ENCODE measurements at regions not wholly inside any gene's neighbourhood (a gene's known extent, or its start where the extent isn't known, plus 50 kb on each side); places are given as distances from the start of the nearest gene placed in this dataset.

DNA sequence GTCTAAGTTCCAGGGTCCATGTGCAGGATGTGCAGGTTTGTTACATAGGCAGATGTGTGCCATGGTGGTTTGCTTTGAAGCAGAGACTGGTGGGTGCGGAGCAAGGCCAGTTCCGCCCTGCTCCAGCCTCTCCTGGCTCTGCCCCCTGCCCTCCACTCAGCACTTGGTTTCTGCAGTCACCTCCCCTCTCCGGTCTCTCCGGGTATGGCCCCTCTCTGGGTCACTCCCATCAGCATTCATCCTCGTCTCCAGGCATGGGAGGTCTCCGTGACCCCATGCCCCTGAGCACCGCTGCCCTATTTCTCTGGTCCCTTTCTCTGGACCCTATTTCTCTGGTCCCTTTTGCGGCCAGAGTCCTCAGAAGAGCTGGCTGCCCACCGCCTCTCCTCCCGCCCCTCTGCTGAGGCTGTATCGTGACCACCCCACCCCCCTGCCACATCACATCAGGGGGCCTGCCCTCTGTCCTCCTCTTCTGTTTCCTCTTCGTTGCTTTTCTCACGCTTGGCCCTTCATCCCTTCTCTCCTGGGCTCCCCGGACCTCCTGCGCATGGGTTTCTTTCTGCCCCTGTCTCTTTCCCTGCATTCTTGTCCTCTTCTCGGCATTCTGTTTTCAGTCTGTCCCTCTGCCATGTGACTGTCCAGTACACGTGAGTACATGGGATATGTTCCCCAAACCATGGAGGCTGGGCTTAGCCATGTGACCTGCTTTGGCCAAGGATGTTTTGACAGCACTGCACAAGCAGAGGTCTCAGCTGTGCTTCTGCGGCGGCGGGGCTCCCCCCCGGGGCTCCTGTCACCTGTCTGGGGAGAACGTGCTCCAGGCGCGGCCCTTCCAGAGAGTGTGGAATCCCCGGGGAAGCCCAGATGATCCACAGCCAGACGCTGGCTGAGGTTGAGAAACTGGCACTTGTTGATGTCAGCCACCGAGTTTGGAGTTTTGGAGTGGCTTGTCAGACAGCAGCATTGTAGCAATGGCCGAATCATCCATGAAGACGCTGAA lies 54.4 kb upstream of the C1orf174 start:
- no peak for DNase-seq (ENCODE audit: low read depth in 2 of 3, low spot score in 2 of 3)

- DNase-seq (ENCODE audit: low read depth in 2 of 3, low spot score in 2 of 3), result no peak
Measured at GRCh38 chr1:3955196-3955772, 55.2 kb upstream of the C1orf174 start.

GRCh38 chr1:3956527-3957170 lies 56.6 kb upstream of the C1orf174 start:
- DNase-seq (ENCODE audit: low read depth in 2 of 3, low spot score in 2 of 3), result no peak

- no peak for DNase-seq (ENCODE audit: low read depth in 2 of 3, low spot score in 2 of 3)
Measured at GRCh38 chr1:3959361-3959760, 59.3 kb upstream of the C1orf174 start.

- no peak for DNase-seq (ENCODE audit: low read depth in 2 of 3, low spot score in 2 of 3)
Measured at GRCh38 chr1:3963554-3963953, 63.5 kb upstream of the C1orf174 start.

DNA sequence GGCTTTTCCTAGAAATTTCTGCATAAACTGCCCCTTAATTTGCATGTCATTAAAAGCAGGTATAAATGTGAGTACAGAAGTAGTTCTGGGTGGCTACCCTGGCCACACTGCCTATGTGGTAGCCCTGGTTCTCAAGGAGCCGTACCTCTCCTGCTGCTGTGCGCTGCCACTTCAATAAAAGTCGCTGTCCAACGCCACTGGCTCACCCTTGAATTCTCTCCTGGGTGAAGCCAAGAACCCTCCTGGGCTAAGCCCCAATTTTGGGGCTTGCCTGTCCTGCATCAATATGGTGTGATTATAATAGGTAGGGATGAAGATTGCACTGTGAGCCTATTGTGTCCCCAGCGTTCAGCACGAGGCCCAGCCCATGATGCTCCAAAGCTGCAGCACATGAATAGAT lies 65.6 kb upstream of the C1orf174 start:
- DNase-seq (ENCODE audit: low read depth in 2 of 3, low spot score in 2 of 3), result no peak

GRCh38 chr1:3968851-3969250 lies 68.8 kb upstream of the C1orf174 start:
- DNase-seq (ENCODE audit: low read depth in 2 of 3, low spot score in 2 of 3), result no peak

DNA sequence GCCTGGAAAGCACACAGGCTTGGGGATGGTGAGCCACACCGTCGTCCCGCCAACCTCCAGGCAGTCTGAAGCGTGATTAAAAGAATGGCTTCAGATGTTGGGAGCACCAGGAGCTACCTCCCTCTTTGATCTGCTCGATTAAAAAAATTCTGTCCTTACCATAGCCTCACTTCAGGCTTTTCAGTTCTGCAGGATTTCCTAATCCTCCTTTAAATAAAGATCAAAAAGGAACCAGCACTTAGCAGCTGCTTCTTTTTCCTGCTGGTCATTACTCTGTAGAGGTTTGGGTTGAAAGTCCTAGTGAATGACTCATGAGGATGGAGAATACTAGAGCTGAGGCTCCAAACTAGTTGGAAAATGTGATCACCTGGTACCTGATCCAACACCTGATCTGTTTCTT lies 71.9 kb upstream of the C1orf174 start:
- no peak for DNase-seq (ENCODE audit: low read depth in 2 of 3, low spot score in 2 of 3)

DNA sequence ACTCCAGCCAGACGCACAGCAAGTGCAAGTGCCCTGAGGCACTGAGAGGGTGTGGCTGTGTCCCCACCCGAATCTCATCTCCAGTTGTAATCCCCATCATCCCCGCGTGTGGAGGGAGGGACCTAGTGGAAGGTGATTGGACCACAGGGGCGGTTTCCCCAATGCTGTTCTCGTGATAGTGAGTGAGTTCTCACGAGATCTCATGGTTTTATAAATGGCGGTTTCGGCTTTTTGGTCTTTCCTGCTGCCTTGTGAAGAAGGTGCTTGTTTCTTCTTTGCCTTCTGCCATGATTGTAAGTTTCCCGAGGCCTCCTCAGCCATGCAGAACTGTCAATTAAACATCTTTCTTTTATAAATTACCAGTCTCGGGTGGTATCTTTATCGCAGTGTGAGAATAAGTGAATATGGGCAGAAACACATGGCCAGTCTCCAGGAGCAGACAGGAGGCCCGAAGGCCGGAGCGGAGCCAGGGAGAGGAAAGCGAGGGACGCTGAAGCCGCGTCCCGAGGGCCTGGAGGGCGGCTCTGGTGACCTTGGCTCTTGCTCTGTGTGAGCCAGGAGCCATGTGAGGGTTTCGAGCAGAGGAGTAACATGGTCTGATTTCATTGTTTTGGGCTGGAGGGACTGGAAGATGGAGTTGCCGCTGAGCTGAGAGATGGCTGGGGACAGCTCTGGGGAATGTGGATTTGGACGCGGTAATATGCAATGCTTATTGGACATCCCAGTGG lies 76.0 kb upstream of the C1orf174 start:
- no peak for DNase-seq (ENCODE audit: low read depth in 2 of 3, low spot score in 2 of 3)

DNA sequence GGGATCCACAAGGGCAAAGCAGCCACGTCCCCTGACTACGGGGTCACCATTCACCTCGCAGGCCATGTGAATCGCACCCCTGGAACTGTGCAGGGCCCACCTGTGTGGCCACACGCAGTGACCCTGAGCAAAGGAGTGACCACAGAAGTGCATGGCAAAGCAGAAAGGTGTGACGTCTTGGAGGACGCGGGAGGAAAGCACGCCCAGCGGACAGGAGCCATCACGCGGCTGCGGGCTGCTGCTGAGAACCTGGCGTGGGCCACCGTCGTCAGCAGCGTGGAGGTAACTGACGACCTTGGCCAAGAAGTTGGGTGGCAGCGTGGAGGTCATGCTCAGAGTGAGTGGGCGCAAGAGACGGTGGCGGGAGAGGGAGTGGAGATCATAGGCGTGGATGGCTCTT lies 76.7 kb upstream of the C1orf174 start:
- no peak for DNase-seq (ENCODE audit: low read depth in 2 of 3, low spot score in 2 of 3)

GRCh38 chr1:3978196-3978989 lies 78.3 kb upstream of the C1orf174 start:
- no peak for DNase-seq (ENCODE audit: low read depth in 2 of 3, low spot score in 2 of 3)

DNA sequence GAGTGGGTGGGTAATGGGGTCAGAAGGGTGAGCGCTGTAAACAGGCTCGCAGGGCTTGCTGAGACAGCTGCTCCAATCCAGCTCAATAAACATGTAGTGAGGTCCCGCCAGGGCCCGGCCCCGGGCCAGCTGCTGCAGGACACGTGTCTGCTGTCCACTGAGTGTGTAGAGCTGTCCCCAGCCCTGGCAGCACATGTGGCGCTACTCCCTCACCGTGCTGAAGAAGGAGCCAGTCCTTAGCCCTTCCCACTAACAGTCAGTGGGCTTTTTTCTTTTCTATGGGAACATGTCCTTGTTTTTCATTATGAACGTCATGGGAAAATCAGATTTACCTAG lies 78.9 kb upstream of the C1orf174 start:
- DNase-seq (ENCODE audit: low read depth in 2 of 3, low spot score in 2 of 3), result no peak

DNA sequence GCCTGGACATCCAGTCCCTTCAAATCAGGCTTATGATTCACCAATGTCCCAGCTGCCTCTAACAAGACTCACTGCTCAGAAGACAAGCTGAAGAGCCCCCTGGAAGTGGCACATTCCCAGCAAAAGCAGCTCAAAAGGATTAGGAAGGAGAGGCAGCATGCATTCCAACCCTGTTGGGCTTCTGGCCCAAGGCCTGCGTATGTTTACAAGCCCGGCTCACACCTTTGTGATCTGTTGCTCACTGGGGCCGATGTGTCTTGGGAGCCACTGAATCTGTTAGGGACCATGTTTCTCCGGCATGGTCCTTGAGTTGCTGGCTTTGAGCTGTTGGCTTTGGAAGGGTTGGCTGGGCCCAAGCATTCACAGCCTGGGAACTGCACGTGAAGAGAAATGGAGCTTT lies 81.2 kb upstream of the C1orf174 start:
- no peak for DNase-seq (ENCODE audit: low read depth in 2 of 3, low spot score in 2 of 3)

GRCh38 chr1:3981746-3982505 lies 81.9 kb upstream of the C1orf174 start:
- DNase-seq (ENCODE audit: low read depth in 2 of 3, low spot score in 2 of 3), result no peak

- DNase-seq (ENCODE audit: low read depth in 2 of 3, low spot score in 2 of 3), result no peak
Measured at GRCh38 chr1:3983181-3983580, 83.1 kb upstream of the C1orf174 start.

DNA sequence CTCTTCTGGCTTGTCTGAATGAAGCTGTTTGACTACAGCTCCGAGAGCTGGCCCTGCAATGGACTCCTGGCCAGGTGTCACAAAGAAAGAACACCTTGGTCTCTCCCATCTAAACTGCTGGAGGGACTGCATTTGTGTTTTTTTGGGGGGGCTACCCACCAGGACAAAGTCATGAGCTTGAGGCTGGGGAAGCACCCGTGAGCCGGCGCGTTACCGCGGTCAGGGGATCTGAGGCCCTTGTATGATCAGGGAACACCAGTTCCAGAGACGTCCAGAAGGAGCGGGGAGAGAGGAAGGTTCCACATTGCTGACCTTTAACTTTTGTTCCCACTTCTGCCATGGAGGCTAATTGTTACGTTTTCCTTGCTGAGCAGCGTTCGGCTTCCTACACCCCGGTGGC lies 84.5 kb upstream of the C1orf174 start:
- DNase-seq (ENCODE audit: low read depth in 2 of 3, low spot score in 2 of 3), result no peak

DNA sequence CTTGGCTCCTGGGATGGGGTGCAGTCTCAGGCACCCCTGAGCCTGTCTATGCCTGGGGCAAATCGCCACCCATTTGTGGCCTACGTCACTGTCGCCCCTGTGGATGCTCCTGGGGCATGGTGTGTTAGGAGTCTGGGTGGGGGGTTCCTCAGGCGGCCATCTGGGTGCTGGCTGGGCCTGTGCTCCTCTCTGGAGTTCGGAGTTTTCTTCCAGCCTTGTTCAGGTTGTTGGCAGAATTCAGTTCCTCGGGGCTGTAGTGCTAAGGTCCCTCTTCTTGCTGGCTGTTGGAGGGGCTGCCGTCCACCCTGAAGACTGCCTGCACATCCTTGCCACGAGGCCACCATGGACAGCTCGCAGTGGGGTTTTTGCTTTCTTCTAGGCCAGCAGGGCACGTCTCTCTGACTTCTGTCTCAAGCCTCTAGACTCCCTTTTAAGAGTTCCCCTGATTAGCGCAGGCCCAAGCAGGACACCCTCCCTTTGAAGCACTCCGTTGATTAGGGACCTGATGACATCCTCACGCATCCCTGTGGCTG lies 86.7 kb upstream of the C1orf174 start:
- no peak for DNase-seq (ENCODE audit: low read depth in 2 of 3, low spot score in 2 of 3)

DNA sequence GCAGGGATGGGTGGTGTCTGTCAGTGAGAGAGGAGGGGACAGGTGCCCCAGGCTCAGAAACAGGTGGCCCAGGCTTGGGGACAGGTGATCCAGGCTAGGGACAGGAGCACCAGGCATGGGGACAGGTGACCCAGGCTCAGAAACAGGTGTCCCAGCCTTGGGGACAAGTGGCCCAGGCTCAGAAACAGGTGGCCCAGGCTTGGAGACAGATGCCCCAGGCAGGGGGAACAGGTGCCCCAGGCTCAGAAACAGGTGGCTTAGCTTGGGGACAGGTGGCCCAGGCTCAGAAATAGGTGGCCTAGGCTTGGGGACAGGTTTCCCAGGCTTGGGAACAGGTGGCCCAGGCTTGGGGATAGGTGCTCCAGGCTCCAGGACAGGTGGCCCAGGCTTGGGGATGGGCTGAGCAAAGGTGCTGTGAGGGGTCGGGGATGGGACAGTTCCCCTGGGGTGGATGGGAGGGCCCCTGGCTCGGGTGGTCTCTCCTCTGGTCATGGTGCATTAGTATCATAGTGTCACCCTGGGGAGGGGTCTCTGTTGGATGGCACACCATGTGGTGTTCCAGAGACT lies 87.7 kb upstream of the C1orf174 start:
- no peak for DNase-seq (ENCODE audit: low read depth in 2 of 3, low spot score in 2 of 3)

GRCh38 chr1:3988431-3988830 lies 88.4 kb upstream of the C1orf174 start:
- DNase-seq (ENCODE audit: low read depth in 2 of 3, low spot score in 2 of 3), result no peak
